B cell (primary cell): ENCODE measurements at regions not wholly inside any gene's neighbourhood (a gene's known extent, or its start where the extent isn't known, plus 50 kb on each side); places are given as distances from the start of the nearest gene placed in this dataset.

Source experiments
- ATAC-seq: fragments of 200-7000 bp; cut with Tn5 transposase; one replicate; pipeline ENCODE4 v1.10.0; 2021; ENCODE audit warnings: low read depth, mild to moderate bottlenecking, moderate number of reproducible peaks, moderate library complexity
- CTCF ChIA-PET: fragments of 350-600 bp; sonication (Branson Sonifier 250); formaldehyde crosslinking; loops from one replicate; lab custom pipeline; 2021; ENCODE audit warnings: antibody characterized with exemption, inconsistent platforms; lab: Charles Lee
- POLR2A ChIA-PET: fragments of 350-600 bp; sonication (Branson Sonifier 250); formaldehyde crosslinking; loops from one replicate; lab custom pipeline; 2021; ENCODE audit warnings: antibody characterized with exemption; lab: Charles Lee
- DNase-seq: peaks from one replicate; pipeline ENCODE4 v3.0.0; 2013
- H2AFZ ChIP-seq: 2 replicates; pipeline ENCODE4 v1.6.1; 2012; ENCODE audit warnings: mild to moderate bottlenecking, low read depth, low read length; ENCODE audit not compliant: insufficient read depth, poor library complexity, severe bottlenecking
- H3K27ac ChIP-seq, 2 donors: 1 replicate in 1 of 2; 2 replicates in 1 of 2; pipeline ENCODE4 v1.5.1; 2012 to 2013; ENCODE audit warnings: low read length in 2 of 2, mild to moderate bottlenecking in 2 of 2, moderate library complexity in 1 of 2
- H3K27me3 ChIP-seq, 4 experiments: fragments of 200-600 bp in 1 of 4; sonication (generic) in 1 of 4; replicated peaks in 1 of 4; 1 replicate in 2 of 4; 2 replicates in 2 of 4; pipeline versions ENCODE4 v1.6.1 to v1.7.0; 2013 to 2016; ENCODE audit warnings: low read length in 3 of 4, mild to moderate bottlenecking in 2 of 4, mixed read lengths in 1 of 4, moderate library complexity in 1 of 4; ENCODE audit not compliant: insufficient read depth in 4 of 4, control insufficient read depth in 3 of 4; ENCODE audit errors: control extremely low read depth in 1 of 4
- H3K36me3 ChIP-seq, 2 experiments: replicated peaks in 1 of 2; 1 replicate in 1 of 2; 2 replicates in 1 of 2; pipeline versions ENCODE4 v1.6.1 to v1.7.1; 2013; ENCODE audit warnings: low read length in 1 of 2; ENCODE audit not compliant: insufficient read depth in 2 of 2, control insufficient read depth in 1 of 2; ENCODE audit errors: control extremely low read depth in 1 of 2, extremely low read depth in 1 of 2
- H3K4me1 ChIP-seq, 2 donors: fragments of 200-600 bp in 1 of 2; sonication (generic) in 1 of 2; 1 replicate in 1 of 2; 2 replicates in 1 of 2; pipeline versions ENCODE4 v1.5.1 to v1.6.1; 2013 to 2017; ENCODE audit warnings: low read length in 2 of 2; ENCODE audit not compliant: control insufficient read depth in 2 of 2, insufficient read depth in 2 of 2
- H3K4me2 ChIP-seq: replicated peaks from 2 replicates; pipeline ENCODE3; 2012; ENCODE audit warnings: mild to moderate bottlenecking, low read depth, low read length; ENCODE audit not compliant: poor library complexity, severe bottlenecking
- H3K4me3 ChIP-seq, 5 experiments: fragments of 200-600 bp in 1 of 5; sonication (generic) in 1 of 5; 1 replicate in 3 of 5; 2 replicates in 2 of 5; pipeline versions ENCODE4 v1.5.1 to v1.7.0; 2011 to 2016; ENCODE audit warnings: low read length in 4 of 5, mild to moderate bottlenecking in 4 of 5, low read depth in 2 of 5, control low read depth in 1 of 5, moderate library complexity in 1 of 5; ENCODE audit not compliant: insufficient read depth in 1 of 5; ENCODE audit errors: control extremely low read depth in 1 of 5, extremely low read depth in 1 of 5
- H3K79me2 ChIP-seq: fragments of 200-600 bp; sonication (generic); one replicate; pipeline ENCODE4 v1.6.0; 2016; ENCODE audit warnings: low read length; ENCODE audit not compliant: control insufficient read depth, insufficient read depth
- H3K9ac ChIP-seq: fragments of 200-600 bp; sonication (generic); 2 replicates; pipeline ENCODE4 v1.6.1; 2017; ENCODE audit warnings: mild to moderate bottlenecking, low read length, moderate library complexity
- H3K9me3 ChIP-seq, 3 donors: one replicate each; pipeline versions ENCODE4 v1.6.1 to v1.7.1; 2013; ENCODE audit warnings: low read length in 2 of 3; ENCODE audit not compliant: control insufficient read depth in 2 of 3, insufficient read depth in 1 of 3; ENCODE audit errors: control extremely low read depth in 1 of 3
- H4K20me1 ChIP-seq: 2 replicates; pipeline ENCODE4 v1.6.0; 2012; ENCODE audit warnings: mild to moderate bottlenecking, low read length; ENCODE audit not compliant: insufficient read depth, control insufficient read depth, poor library complexity, severe bottlenecking
- H3K27ac Mint-ChIP-seq: one replicate; pipeline ENCODE4 v1.8.0; 2021; ENCODE audit warnings: mixed read lengths
- H3K27me3 Mint-ChIP-seq: one replicate; pipeline ENCODE4 v1.8.0; 2021; ENCODE audit warnings: mixed read lengths
- H3K4me1 Mint-ChIP-seq: one replicate; pipeline ENCODE4 v1.8.0; 2021; ENCODE audit warnings: mixed read lengths
- H3K4me3 Mint-ChIP-seq: one replicate; pipeline ENCODE4 v1.8.0; 2021; ENCODE audit warnings: mixed read lengths
- H3K9me3 Mint-ChIP-seq: one replicate; pipeline ENCODE4 v1.8.0; 2022; ENCODE audit warnings: mixed read lengths; ENCODE audit not compliant: insufficient read depth
- EZH2 ChIP-seq: IDR thresholded peaks from 2 replicates; pipeline ENCODE4 v1.6.1; 2012; ENCODE audit warnings: borderline replicate concordance, low read depth, mild to moderate bottlenecking, moderate library complexity, low read length; ENCODE audit not compliant: insufficient read depth, poor library complexity, severe bottlenecking
- WGBS: methylation state at CpG from one replicate; pipeline ENCODE4 v1.1.5; 2013; ENCODE audit warnings: missing lambda C conversion rate; ENCODE audit not compliant: insufficient coverage; 5-methylcytosine and 5-hydroxymethylcytosine counted together
- intact Hi-C: fragments of 100-400 bp; cut with micrococcal nuclease; formaldehyde crosslinking; loops from one replicate; pipeline ENCODE4 v1.10.0; 2022
- TF ChIP-seq, protein P1 (sequence below): fragments of 200-600 bp; IDR thresholded peaks from one replicate; pipeline ENCODE4 v1.8.0; 2022; ENCODE audit warnings: antibody characterized with exemption, mild to moderate bottlenecking

DNA sequence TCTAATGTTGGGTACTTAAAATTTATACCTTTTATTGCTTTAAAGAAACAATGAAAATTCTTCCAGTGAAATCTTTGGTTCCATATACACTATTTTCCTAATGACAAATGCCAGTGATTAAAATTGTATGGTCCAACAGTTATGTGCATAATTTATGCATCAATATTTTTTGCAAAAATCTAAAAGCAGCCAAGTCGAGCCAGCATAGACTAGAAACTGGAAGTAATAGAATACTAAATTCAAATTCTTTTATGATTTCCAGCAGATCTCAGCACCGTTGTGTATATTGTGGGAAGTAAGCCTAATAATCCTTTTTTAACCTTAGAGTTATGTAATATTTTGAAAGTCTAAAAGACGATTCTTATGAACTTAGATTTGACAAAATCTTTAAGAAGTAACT, 652.0 kb upstream of the GOLIM4 start:
- DNase-seq (no peak), ATAC-seq (no peak)
- ChIA-PET POLR2A (no interaction called here), CTCF (no interaction called here)
- Histone ChIP-seq H2AFZ (no peak overlapping the region), H3K27me3 (no peaks in the 10 kb centered on the region), H4K20me1 (no peaks in the 10 kb centered on the region), H3K4me2 (no peak overlapping the region), H3K36me3 (no peaks in the 10 kb centered on the region), H3K4me1 (no peaks in the 10 kb centered on the region), H3K4me3 (no peak overlapping the region), H3K9me3 (peaks cover 0 to 5% (median 0%) of the 10 kb centered on the region in 3 donors), H3K79me2 (no peaks in the 10 kb centered on the region), H3K9ac (no peak overlapping the region), H3K27ac (no peak overlapping the region)
- intact Hi-C loops = no loop called here
- no peak overlapping the region for H3K27ac Mint-ChIP-seq
- no CpG with 5 or more reads among the region's 3 CpGs for WGBS
- H3K9me3 Mint-ChIP-seq = no peaks in the 10 kb centered on the region
- no peaks in the 10 kb centered on the region for H3K4me1 Mint-ChIP-seq
- TF ChIP-seq, protein P1, sequence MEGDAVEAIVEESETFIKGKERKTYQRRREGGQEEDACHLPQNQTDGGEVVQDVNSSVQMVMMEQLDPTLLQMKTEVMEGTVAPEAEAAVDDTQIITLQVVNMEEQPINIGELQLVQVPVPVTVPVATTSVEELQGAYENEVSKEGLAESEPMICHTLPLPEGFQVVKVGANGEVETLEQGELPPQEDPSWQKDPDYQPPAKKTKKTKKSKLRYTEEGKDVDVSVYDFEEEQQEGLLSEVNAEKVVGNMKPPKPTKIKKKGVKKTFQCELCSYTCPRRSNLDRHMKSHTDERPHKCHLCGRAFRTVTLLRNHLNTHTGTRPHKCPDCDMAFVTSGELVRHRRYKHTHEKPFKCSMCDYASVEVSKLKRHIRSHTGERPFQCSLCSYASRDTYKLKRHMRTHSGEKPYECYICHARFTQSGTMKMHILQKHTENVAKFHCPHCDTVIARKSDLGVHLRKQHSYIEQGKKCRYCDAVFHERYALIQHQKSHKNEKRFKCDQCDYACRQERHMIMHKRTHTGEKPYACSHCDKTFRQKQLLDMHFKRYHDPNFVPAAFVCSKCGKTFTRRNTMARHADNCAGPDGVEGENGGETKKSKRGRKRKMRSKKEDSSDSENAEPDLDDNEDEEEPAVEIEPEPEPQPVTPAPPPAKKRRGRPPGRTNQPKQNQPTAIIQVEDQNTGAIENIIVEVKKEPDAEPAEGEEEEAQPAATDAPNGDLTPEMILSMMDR = no peak
- TF ChIP-seq EZH2 = no peak
- H3K4me3 Mint-ChIP-seq = no peak overlapping the region
- H3K27me3 Mint-ChIP-seq = no peaks in the 10 kb centered on the region

- Histone ChIP-seq H3K4me2 (no peak overlapping the region), H3K27me3 (no peaks in the 10 kb centered on the region), H3K79me2 (no peaks in the 10 kb centered on the region), H3K9ac (no peak overlapping the region), H3K4me3 (no peak overlapping the region), H4K20me1 (no peaks in the 10 kb centered on the region), H3K4me1 (no peaks in the 10 kb centered on the region), H3K27ac (no peak overlapping the region), H3K9me3 (no peaks in the 10 kb centered on the region), H3K36me3 (no peaks in the 10 kb centered on the region), H2AFZ (no peak overlapping the region)
- no peaks in the 10 kb centered on the region for H3K27me3 Mint-ChIP-seq
- 75% methylated on average over 3 of the region's 6 CpGs for WGBS
- H3K27ac Mint-ChIP-seq = no peak overlapping the region
- ATAC-seq (no peak), DNase-seq (no peak)
- ChIA-PET CTCF (no interaction called here), POLR2A (no interaction called here)
- intact Hi-C loops = no loop called here
- no peak overlapping the region for H3K4me3 Mint-ChIP-seq
- H3K4me1 Mint-ChIP-seq = no peaks in the 10 kb centered on the region
- TF ChIP-seq, protein P1 = no peak
- no peak for TF ChIP-seq EZH2
- peaks cover 2% of the 10 kb centered on the region for H3K9me3 Mint-ChIP-seq
Observed at GRCh38 chr3:168738527-168739325, 643.0 kb upstream of the GOLIM4 start.
